ENCODE measurements at regions not wholly inside any gene's neighbourhood (a gene's known extent, or its start where the extent isn't known, plus 50 kb on each side); places are given as distances from the start of the nearest gene placed in this dataset.

DNA sequence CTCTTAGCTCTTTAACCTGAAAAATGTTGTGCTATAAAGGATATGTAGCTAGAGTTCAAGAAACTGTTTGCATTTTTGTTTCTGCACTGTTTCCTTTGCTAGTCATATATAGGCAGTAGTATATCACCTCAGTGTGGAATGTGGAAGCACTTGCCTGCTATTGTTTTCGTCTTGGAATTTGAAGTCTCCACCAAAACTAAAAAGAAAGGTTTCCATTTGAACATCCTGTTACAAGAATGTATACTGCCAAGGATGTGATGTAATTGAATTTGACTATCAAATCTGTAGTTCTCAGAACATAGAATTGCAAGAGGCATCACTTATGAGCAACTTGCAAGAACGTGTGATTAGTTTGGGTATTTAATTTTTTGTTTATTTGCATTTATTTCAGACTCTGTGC, 51.1 kb upstream of the MEOX2 start:
- POLR2A ChIA-PET, result interaction anchor here (0.7 kb wide), 1 partner anchor 1141 kb away, joined by 3 read pairs; no protein-coding TSS in a partner anchor
- WGBS (ENCODE audit: insufficient coverage, low coverage, missing lambda C conversion rate), result 0% methylated on average over 2 of the region's 2 CpGs

More for the DNA sequence above, 51.1 kb upstream of the MEOX2 start:
- no peak for DNase-seq (ENCODE audit: extremely low read depth in 1 of 4, low spot score in 3 of 4)
- H3K79me2 ChIP-seq (ENCODE audit: control insufficient read depth, insufficient read depth, low read length), result no peaks in the 10 kb centered on the region
- ATAC-seq, result no peak
- CTCF ChIA-PET (ENCODE audit: low intra/inter-chr PET ratio), result no interaction called here
- in situ Hi-C loops (cut with MboI) (no loop called here), intact Hi-C loops (cut with micrococcal nuclease) (no loop called here)
- H3K27me3 ChIP-seq (ENCODE audit: control insufficient read depth in 2 of 2, insufficient read depth in 2 of 2, low read length in 2 of 2), result no peaks in the 10 kb centered on the region
- TF ChIP-seq SP1 (CRISPR knock-in tag; IDR thresholded peaks at IDR 0.05), result no peak
- TF ChIP-seq NCOA1 (IDR thresholded peaks at IDR 0.05; ENCODE audit: low read depth), result no peak
- TF ChIP-seq ILF3 (IDR thresholded peaks at IDR 0.05; ENCODE audit: borderline replicate concordance), result no peak
- TF ChIP-seq ID3 (CRISPR knock-in tag; IDR thresholded peaks at IDR 0.05), result no peak
- no peak for TF ChIP-seq ID3 (tag; IDR thresholded peaks at IDR 0.05)
- FAIRE-seq, result no peak
- H3K4me3 ChIP-seq, result no peak overlapping the region
- H3K27ac ChIP-seq (ENCODE audit: extremely low read depth, low read depth, low read length), result no peak overlapping the region
- H3K9me1 ChIP-seq (ENCODE audit: control insufficient read depth, insufficient read depth, low read length), result no peaks in the 10 kb centered on the region
- H3K36me3 ChIP-seq (ENCODE audit: control insufficient read depth, insufficient read depth, low read length), result no peaks in the 10 kb centered on the region
- no peaks in the 10 kb centered on the region for H4K20me1 ChIP-seq (replicated peaks; ENCODE audit: control insufficient read depth, insufficient read depth, low read length)
- no peak overlapping the region for H3K4me2 ChIP-seq (ENCODE audit: insufficient read depth, low read length)
- BruUV-seq (replicated peaks), result no TSS peak
- H2AFZ ChIP-seq (ENCODE audit: low read depth, low read length), result no peak overlapping the region
- H3K9me3 ChIP-seq (replicated peaks; ENCODE audit: control insufficient read depth, insufficient read depth, low read depth, low read length), result no peaks in the 10 kb centered on the region; the same call in 1 of the 2 replicates
- H3K9ac ChIP-seq (ENCODE audit: insufficient read depth in 1 of 2, low read depth in 2 of 2, low read length in 2 of 2), result no peak overlapping the region
- no peaks in the 10 kb centered on the region for H3K4me1 ChIP-seq (replicated peaks in 1 of 2; ENCODE audit: control insufficient read depth in 2 of 2, insufficient read depth in 2 of 2, low read length in 2 of 2)
